B cell (primary cell): ENCODE measurements at regions not wholly inside any gene's neighbourhood (a gene's known extent, or its start where the extent isn't known, plus 50 kb on each side); places are given as distances from the start of the nearest gene placed in this dataset.

Experiments
- CTCF ChIP-seq: fragments of 200-600 bp; IDR thresholded peaks from one replicate; pipeline ENCODE4 v1.8.0; 2022; ENCODE audit warnings: antibody characterized with exemption, mild to moderate bottlenecking
- EZH2 ChIP-seq: IDR thresholded peaks from 2 replicates; pipeline ENCODE4 v1.6.1; 2012; ENCODE audit warnings: borderline replicate concordance, low read depth, mild to moderate bottlenecking, moderate library complexity, low read length; ENCODE audit not compliant: insufficient read depth, poor library complexity, severe bottlenecking

DNA sequence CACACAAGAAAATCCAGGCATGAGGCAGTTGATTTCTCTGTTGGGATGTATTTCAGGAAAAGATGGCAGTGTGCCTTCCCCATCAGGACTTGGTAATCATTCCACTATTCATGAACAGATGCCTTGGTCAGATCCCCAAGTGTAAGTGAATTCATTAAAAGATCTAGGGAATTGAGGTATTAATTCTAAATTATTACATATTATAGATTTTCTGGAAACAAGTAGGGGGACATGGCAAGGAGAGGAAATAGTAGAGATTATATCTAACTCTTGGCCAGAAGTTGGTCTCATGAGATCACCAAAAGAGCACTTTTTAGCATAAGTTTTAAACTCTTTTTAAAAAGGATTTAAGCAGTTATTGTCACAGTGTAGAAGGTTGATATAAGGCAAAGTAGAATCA lies 74.4 kb upstream of the MDFIC2 start:
- no peak for TF ChIP-seq CTCF
- no peak for TF ChIP-seq EZH2
